Upper lobe of left lung (tissue), 4 donors: ENCODE measurements at regions not wholly inside any gene's neighbourhood (a gene's known extent, or its start where the extent isn't known, plus 50 kb on each side); places are given as distances from the start of the nearest gene placed in this dataset.

ENCODE experiments used
- CTCF ChIP-seq, 6 experiments: fragments of 450-650 bp in 4 of 6; fragments of 200-600 bp in 2 of 6; sonication (generic) in 2 of 6; IDR thresholded peaks; one replicate each; pipeline ENCODE4 v1.5.1; 2016 to 2019; ENCODE audit warnings: antibody characterized with exemption in 6 of 6
- POLR2A ChIP-seq, 4 donors: fragments of 450-650 bp; IDR thresholded peaks; one replicate each; pipeline ENCODE4 v1.5.1; 2016 to 2017; ENCODE audit warnings: antibody characterized with exemption in 4 of 4, mild to moderate bottlenecking in 2 of 4
- POLR2AphosphoS5 ChIP-seq, 2 donors: sonication (generic); formaldehyde crosslinking; IDR thresholded peaks; one replicate each; pipeline ENCODE4 v1.5.1; 2017; ENCODE audit warnings: antibody characterized with exemption in 2 of 2

DNA sequence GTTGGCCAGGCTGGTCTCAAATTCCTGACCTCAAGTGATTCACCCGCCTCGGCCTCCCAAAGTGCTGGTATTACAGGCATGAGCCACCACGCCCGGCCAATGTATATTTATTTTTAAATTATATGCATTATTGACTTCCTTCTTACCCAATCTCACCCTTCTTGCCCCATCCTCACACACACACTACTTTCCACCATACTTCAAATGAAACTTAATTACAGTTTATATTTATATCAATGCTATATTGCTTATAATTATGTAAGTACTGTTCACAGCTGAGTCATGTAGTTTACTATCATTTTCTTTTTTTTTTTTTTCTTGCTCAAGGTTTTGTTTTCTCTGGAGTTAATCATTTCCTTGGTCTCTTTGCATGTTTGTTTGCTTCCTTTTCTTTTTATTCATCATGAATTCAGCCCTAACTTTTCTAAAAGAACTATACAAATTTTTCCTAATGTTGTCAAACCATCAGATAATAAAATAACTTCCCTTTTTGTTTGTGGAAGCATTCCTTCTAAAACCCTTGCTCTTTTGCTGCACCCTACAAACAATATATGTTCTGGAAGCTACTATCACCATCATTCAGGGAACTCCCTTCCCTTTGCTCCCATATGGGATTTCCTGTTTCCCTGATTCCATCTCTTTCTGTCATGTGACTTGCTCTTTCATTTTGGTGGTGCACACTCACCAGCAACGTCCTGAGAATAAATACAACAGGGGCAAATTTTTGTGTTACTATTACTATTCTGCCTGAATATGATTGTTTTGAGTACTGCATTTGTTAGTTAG, 201.7 kb upstream of the SASH1 start:
- TF ChIP-seq CTCF (IDR thresholded peaks at IDR 0.05) (no peak), POLR2A (IDR thresholded peaks at IDR 0.05) (no peak), POLR2AphosphoS5 (IDR thresholded peaks at IDR 0.05) (no peak)
